Stimulated activated CD8-positive, alpha-beta memory T cell treated with anti-CD3 and anti-CD28 coated beads, Interleukin-2, amount 100 ng/mL, for 48 hours (primary cell): ENCODE measurements at regions not wholly inside any gene's neighbourhood (a gene's known extent, or its start where the extent isn't known, plus 50 kb on each side); places are given as distances from the start of the nearest gene placed in this dataset.

Source experiments
- DNase-seq, 2 donors: peaks; one replicate each; pipeline ENCODE4 v3.0.0-alpha.2; 2020; ENCODE audit warnings: low read depth in 2 of 2

GRCh38 chr5:164351245-164351834, 845.9 kb downstream of the MAT2B start:
- DNase-seq = no peak

DNA sequence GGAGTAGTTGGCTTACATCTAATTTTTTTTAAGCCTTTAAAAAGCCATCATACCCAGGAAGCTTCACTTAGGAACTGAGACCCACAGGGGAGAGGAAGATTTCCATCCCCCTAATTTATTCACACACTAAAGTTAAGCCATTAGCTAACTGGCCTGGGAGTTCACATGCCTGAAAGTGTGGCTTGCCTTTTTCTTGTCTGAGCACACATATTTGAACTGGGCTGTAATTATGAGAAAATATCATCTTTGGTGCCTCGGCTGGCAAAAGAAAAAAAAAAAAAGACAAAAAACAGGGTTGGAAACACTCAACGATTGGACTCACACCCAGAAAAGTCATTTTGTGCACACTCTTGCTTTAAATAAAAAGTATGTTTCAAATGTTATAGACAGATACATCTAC, 847.3 kb downstream of the MAT2B start:
- DNase-seq = no peak

- no peak for DNase-seq
Measured at GRCh38 chr5:164353155-164353554, 847.7 kb downstream of the MAT2B start.

DNA sequence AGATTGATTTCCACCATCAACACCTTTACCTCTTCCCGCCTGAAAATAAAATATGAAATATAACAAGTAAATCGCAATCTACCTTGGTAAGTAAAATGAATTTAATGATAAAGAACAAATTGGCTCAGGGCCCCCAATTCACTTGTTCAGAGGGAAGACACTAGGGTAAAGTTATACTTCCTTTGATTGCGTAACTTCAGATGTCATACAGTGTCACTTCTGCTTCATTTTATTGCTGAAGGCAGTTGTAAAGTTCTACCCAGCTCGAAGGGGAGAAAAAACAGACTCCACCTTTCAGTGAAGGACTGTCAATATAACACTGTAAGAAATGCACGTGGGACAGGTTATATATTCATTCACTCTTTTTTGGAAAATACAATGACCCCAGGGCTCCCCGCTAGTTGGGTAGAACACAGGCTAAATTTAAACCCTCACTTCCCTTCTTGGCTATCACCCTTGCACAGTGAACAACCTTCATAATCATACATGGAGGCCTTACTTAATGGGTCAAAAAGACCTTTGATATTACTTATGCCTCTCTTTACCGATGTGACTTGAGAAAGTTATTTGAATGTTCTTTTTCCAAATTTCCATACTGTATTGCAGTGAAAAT, 848.8 kb downstream of the MAT2B start:
- DNase-seq = no peak

DNA sequence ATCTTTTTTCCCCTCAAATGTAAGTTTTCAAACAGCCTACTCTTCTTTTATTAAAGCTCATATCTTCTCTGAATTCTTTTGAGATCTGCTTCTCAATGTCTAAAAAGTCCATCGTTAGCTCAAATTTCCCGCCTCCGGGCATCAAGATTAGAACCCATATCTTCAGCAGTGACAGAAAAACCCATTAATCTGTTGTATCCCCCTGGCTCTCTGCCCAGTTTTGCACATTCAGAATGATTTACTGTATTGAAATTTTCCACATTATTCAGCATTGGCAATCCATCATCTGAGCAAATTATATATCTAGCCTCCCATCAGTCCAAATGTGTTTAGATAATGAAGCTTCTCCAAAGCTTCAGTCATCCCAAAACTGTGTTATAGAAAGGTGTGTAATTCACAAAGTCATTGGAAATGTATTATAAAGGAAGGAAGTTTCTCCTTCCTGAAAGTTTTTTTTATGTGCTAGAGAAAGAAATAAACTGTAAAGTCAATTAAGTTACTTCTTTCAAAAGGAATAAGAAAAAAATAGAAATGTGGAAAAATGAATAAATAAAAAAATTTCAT, 849.9 kb downstream of the MAT2B start:
- no peak for DNase-seq

DNA sequence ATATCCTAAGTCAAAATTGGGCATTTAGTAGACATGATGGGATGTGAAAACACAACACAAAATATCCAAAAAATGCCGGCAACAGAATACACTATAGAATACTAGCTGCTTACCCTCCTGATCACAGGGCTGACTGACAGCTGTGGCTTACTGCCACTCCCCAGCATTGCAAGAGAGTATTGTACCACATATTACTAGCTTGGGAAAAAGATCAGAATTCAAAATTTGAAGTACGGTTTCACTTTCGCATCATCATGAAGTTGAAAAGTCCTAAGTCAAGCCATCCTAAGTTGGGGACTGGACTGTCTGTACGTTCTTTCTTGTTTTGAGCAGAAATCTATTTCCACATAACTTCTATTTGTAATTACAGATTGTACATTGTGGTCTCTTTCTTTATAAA, 851.4 kb downstream of the MAT2B start:
- no peak for DNase-seq

GRCh38 chr5:164357395-164358033, 852.1 kb downstream of the MAT2B start:
- DNase-seq = no peak

DNA sequence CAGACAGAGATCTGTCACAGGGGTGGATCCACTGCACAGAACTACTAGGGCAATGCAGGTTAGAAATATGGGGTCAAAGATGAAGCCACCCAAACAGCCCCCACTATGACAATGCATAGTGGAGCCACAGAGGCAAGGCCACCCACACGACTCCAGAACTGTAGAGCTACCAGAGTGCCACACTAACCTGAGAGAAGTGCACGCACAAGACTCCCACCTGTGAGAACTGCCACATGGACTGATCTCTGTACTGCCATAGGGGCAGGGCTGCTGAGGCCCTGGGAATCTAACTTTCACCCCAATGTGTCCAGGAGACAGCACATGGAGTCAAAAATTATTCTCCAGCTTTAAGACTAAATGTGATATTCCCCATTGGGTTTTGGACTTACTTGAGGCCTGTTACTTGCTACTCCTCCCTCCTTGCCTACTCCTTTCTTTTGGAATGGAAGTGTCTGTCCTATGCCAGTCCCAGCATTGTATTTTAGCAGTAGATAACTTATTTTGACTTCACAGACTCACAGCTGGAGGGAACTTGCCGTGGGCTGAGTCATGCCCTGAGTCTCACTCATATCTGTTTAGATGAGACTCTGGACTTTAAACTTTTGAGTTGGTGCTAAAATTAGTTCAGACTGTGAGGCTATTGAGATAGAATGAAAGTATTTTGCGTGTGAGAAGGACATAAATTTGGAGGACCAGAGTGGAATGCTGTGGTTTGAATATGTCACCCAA, 853.3 kb downstream of the MAT2B start:
- DNase-seq = no peak

DNA sequence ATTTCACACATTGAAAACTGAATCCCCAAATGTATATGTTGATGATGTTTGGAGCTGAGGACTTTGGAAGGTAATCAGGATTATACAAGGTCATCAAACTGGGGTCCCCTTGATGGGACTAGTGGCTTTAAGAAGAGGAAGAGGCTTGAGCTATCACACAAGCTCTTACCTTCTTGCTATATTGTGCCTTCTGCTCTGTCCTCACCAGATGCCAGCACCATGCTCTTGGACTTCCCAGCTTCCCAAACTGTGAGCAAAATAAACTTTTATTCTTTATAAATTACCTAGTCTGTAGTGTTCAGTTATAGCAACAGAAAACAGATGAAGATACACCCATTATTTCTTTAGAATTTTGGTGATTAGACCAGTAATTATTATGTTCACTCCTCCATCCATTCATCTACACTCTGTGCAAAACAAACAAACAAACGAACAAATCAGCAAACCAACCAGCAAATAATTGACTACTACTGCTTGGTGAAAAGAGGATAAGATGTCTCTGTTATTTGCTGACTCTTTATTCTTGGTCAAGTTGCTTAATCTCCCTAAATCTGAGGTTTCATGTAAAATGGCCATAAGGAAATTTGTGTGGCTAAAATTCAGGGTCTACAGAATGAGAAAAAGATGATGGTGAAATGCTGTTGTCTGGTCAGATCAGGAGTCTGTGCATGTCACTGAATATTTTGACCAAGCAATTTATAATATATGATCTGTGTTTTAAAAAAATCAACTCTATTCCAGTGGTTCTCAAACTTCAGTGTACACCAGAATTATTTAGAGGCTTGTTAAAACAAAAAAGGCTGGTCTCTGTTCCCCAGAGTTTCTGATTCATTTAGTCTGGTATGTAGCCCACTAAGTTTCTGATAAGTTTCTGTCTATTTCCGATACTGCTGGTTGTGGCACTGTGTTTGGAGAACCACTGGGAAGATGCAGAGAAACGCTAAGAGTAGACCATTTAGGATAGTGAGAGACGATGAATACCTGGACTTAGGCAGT, 854.1 kb downstream of the MAT2B start:
- no peak for DNase-seq

DNA sequence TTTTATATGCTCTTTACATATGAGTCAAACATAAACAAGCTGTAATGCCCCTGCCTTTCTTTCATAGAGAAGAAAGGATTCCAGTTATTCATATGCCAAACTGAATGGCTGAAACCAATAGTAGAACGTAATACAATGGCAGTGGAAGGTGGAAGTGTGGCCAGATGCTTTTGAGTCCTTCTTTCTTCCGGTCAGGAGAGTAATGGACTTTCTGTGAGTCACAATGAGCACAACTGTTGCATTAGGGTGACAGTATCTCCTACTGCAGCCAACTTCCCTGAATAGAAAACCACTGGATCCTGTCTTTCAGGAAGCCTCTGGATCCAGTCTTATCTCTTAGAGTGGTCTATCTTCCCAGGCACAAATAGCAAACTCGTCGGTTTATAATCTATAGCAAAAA, 855.2 kb downstream of the MAT2B start:
- no peak for DNase-seq

- DNase-seq = no peak
Measured at GRCh38 chr5:164361986-164362385, 856.6 kb downstream of the MAT2B start.

DNA sequence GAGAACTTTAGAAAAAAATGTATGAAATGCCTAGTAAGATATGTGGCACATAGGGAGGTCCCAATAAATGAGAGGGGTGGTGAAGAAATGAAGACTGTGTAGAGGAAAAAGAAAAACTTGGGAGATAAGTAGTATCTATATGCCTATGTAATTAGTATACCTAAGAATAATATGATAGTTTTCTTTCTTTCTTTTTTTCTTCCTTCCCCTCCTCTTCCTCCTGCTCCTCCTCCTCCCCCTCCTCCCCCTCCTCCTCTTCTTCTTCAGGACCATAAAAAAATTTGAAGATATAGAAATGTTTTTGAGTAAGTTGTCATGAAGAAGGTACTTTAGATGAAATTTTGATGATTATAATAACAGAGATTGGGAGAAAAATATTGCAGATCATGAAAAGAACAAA, 857.4 kb downstream of the MAT2B start:
- no peak for DNase-seq

DNA sequence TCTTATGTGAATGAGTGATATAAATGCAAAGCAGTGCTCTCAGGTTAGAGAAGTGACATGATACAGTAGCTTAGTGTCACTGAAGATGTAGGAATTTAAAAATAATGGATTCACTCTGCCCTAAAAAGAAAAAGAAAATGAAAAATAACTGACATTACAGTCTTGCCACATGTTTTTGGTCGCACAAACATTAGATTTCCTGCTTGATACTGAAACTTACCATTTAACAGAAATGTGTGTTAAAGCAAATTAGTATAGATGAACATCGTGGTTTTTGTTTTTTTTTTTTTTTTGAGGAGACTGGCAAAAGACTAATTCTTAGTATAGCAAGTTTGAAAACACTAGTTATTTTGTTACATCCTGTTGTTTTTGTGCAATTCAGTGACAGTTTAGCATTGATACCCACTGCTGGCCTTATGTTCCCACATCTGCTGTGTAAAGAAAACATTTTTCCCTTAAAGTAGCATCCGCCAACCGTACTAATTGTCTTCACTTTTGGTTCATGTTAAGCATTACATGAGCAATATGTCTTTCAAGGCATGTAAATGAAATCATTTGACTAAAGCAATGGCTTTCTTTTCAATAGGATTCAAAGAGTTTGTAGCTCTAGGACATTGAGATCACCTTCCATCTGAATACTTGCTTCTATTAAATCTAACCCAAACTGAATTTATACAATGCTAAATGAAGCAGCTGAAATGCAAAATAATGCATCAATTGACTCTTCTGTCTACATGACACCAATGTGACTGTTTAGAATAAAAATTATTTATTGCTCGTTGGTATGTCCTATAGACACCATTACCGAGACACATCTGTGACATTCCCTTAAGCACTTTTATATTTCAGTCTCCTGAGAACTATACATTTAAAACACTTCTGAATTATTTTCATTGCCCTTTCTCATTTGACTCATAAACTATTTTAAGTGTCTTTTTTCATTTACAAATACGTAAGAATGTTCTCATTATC, 859.1 kb downstream of the MAT2B start:
- no peak for DNase-seq

DNA sequence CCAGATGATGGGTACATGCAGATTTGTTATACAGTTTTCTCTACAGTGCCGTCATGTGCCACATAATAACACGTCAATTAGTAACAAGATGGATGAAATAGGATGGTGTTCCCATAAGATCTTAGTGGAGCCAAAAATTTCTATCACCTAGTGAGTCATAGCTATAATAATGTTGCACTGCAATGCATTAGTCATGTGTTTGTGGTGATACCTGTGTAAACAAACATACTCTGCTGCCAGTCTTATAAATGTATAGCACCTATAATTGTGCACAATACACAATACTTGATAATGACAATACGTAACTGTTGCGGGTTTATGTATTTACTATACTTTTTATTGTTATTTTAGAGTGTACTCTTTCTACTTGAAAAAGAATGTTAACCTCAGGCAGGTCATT, 865.4 kb downstream of the MAT2B start:
- no peak for DNase-seq

DNA sequence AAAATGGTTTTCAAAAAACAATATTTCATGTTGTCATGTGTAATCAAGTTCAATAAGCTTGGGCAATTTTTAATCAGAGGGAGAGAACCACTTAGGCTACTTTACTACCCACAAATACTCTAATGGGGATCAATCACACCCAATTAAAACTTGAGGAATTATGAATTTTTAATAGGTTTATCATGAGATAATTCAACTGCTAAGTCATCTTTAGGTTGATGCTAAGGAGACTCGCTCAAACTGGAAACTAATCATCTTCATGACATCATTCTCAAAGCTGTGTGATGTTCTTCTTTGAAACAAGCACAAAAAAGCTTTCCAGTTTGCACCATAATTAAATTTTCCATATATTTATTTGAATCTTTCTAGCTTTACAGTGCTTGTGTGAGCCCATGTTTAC, 867.5 kb downstream of the MAT2B start:
- no peak for DNase-seq

DNA sequence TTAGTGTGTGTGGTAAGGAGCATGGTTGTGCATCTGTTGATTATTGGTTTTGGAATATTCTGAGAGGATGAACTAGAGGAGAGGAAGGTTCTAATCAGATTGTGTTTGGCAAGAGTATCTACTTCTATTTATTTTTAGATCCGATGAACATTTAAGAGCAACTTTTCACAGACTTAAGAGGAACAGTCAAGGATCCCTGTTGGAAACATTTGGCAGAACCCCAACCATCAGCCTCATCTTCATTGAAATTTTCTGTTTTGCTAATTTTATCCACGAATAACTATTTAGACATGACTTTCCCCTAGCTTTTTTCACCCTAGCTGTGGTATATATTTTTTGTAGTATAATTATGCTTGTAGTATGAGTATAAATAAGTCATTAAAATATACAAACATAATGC, 868.5 kb downstream of the MAT2B start:
- no peak for DNase-seq

DNA sequence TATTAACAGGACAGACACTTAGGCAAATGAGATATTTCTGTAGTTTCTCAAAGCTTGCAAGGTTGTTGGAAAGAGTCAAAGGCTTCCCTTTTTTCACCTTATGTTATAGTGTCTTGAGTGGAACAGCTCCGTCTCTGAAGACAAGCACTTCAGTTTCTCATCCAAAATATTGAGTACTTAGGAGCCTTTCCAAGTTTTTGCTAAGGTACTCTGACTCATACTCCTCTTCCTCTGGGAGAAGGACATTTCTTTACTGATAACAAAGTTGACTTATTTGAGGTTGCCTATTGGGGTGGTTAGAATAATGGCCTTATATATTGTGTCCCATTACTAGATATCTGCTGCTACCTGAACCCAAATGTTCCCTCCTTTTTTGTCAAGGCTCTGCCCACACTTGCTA, 869.6 kb downstream of the MAT2B start:
- DNase-seq = no peak

GRCh38 chr5:164376843-164377242, 871.4 kb downstream of the MAT2B start:
- no peak for DNase-seq

DNA sequence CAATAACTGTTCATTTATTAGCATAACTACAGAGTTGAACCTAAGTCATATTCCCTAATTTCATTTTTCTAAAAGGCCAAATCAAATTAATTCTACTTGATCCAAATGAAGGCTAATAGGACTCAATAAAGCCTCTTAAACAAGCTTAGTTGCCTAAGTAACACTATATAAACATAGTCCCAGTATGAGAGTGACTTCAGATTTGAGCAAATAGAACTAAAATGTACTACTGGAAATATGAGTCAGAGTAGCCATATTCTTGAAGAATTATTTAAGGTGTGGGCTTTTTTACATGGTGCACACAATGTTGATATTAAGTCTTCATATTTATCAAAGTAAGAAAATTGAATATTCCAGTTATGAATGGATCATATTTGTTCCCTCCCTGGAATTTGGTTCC, 872.3 kb downstream of the MAT2B start:
- DNase-seq = no peak

GRCh38 chr5:164383662-164384061, 878.2 kb downstream of the MAT2B start:
- no peak for DNase-seq
